Head of caudate nucleus (tissue), 42 donors: ENCODE measurements at regions not wholly inside any gene's neighbourhood (a gene's known extent, or its start where the extent isn't known, plus 50 kb on each side); places are given as distances from the start of the nearest gene placed in this dataset.
A peak's percentile ranks its signal among the peaks of the same experiment; 100 is the strongest.
"Not testable (repeated sequence)": the region's sequence is repeated elsewhere in the genome, so short reads cannot be mapped to it uniquely, and the experiment has no call there.

Experiments used
- DNase-seq, 42 donors: peaks; one replicate each; pipeline versions ENCODE4 v3.0.0 to v3.0.0-alpha.2; 2020 to 2021; ENCODE audit warnings: mixed read lengths in 7 of 42
- intact Hi-C: fragments of 100-400 bp; cut with DNase I; formaldehyde crosslinking; loops from one replicate; pipeline ENCODE4 v1.15.0; 2022

DNA sequence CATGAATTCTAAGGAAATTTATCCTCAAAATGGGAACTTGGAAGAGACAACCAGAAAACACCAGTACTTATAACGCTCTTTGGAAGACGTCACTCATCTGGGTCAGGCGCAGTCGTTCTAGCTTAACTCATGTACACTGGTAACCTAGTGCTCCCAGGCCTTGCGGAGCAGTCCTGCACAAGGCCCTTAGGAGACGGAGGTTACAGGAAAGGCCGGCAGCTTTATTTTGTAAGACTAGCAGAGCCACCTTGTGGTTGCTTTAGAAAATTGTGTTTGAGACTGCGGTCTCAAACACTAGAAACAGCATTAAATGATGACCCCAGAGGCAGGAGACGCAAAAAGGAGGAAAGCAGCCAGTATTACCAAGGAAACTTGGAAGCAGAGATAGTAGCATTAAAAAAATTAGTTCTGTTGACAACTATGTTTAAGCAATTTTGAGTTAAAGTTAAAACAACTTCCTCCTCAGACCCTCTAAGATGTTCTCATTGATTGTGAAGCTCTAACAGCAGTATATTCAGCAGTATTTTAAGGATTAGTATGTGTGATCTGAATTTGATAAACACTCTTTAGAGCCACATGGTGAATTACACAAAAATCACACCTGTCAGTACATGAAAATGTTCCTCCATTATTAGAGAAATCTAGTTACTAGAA, 141.9 kb upstream of the C2CD4B start:
- peak in 35 of 42 donors; percentile 11 to 76 (median 44) for DNase-seq
- intact Hi-C loops, result no loop called here

- intact Hi-C loops, result no loop called here
- peak in 3 of 42 donors; percentile 1 to 34 (median 18) for DNase-seq
Measured at GRCh38 chr15:62307551-62307950, 142.5 kb upstream of the C2CD4B start.

GRCh38 chr15:62316413-62317060, 151.5 kb upstream of the C2CD4B start:
- intact Hi-C loops, result no loop called here

GRCh38 chr15:62320259-62320658, 155.2 kb upstream of the C2CD4B start:
- intact Hi-C loops, result no loop called here
- DNase-seq, result no peak

More at GRCh38 chr15:62316413-62317060, 151.5 kb upstream of the C2CD4B start:
- no peak for DNase-seq

GRCh38 chr15:62323353-62323890, 158.3 kb upstream of the C2CD4B start:
- DNase-seq, result no peak
- intact Hi-C loops, result no loop called here

DNA sequence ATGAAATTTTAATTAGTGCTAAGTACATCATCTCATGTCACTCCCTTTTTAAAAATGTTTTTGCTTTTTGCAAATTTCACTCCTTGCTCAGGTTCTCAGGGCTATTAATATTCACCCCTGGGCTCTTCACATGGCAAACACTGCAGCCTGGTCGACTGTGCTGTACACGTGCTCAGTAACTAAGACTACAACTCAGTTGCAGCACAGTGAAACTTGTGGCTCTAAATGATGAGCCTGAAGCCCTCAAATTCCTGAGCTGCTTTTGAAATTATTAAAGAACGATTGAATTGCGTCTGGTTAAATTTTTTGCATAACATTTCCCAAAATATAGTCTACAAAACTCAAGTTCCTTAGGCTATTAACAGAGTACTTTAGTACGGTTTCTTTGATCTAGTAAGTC, 159.3 kb upstream of the C2CD4B start:
- no peak for DNase-seq
- intact Hi-C loops, result no loop called here

DNA sequence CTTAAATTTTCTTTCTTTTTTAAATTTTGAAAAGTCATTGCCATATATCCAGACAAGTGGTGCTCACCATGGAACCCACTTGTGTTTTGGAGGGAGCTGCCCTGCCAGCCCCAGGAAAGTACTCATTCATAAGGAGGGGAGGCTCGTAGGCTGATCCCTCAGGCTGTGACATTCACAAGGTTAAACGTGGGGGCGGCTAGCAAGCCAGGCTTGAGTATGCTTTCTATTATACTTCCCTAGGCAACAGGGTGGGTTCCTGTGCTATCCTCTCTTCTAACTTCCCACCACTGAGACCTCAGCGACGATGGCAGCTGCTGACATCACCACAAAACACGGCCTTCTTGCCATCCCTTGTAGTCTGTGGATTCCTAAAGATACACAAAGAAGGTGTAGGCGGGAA, 160.5 kb upstream of the C2CD4B start:
- peak in 9 of 42 donors; percentile 12 to 59 (median 20) for DNase-seq
- intact Hi-C loops, result no loop called here

GRCh38 chr15:62326460-62327011, 161.5 kb upstream of the C2CD4B start:
- no peak for DNase-seq
- intact Hi-C loops, result no loop called here

- intact Hi-C loops, result no loop called here
- no peak for DNase-seq
Measured at GRCh38 chr15:62327406-62327805, 162.3 kb upstream of the C2CD4B start.

DNA sequence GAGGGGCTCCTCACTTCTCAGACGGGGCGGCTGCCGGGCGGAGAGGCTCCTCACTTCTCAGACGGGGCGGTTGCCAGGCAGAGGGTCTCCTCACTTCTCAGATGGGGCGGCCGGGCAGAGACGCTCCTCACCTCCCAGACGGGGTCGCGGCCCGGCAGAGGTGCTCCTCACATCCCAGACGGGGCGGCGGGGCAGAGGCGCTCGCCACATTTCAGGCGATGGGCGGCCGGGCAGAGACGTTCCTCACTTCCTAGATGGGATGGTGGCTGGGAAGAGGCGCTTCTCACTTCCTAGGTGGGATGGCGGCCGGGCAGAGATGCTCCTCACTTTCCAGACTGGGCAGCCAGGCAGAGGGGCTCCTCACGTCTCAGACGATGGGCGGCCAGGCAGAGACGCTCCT, 167.4 kb upstream of the C2CD4B start:
- DNase-seq, intact Hi-C loops: not testable (repeated sequence)

DNA sequence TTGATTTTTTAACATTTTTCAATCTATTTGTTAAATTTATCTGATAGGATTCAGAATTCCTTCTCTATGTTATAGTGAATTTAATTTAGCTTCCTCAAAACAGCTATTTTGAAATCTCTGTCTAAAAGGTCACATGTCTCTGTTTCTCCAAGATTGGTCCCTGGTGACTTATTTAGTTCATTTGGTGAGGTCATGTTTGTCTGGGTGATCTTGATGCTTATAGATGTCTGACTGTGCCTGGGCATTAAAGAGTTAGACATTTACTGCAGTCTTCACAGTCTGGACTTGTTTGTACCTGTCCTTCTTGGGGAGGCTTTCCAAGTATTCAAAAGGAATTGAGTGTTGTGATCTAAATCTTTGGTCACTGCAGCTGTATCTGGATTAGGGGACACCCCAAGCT, 169.5 kb upstream of the C2CD4B start:
- intact Hi-C loops, result no loop called here
- no peak for DNase-seq

DNA sequence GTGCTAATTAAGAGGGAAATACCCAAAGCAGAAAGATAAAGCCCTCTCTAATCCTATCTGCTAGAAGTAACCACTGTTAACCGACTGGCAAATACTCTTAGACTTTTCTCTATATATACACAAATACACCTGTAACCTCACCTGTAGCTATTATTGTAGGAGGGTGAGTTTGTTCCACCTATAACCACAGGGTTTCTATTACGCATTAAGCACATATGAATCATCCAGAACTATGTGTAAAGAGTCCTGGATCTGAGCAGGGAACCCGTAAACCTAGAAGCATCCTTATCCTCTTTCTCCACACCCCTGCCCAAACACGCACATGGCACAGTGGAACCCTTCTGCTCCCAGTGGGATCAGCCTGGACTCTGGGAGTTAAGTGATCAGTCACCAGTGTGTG, 172.8 kb upstream of the C2CD4B start:
- intact Hi-C loops, result no loop called here
- DNase-seq, result no peak

DNA sequence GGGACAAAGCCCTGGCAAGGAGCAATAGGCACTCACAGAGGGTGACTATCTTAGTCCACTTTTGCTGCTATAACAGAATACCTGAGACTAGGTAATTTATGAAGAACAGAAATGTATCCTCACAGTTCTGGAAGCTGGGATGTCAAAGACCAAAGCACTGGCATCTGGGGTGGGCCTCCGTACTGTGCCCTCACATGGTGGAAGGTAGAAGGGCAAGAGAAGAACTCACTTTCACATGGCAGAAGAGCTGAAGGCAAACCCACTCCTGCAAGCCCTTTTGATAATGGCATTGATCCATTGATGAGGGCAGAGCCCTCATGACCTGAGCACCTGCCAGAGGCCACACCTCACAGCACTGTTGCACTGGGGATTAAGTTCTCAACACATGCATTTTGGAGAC, 173.4 kb upstream of the C2CD4B start:
- no peak for DNase-seq
- intact Hi-C loops, result no loop called here

- intact Hi-C loops, result no loop called here
- DNase-seq, result no peak
Measured at GRCh38 chr15:62342959-62343358, 177.9 kb upstream of the C2CD4B start.

- intact Hi-C loops, result no loop called here
- DNase-seq, result no peak
Measured at GRCh38 chr15:62343397-62343796, 178.3 kb upstream of the C2CD4B start.

- intact Hi-C loops, result no loop called here
- peak in 18 of 42 donors; percentile 6 to 52 (median 23) for DNase-seq
Measured at GRCh38 chr15:62344806-62345539, 179.9 kb upstream of the C2CD4B start.

DNA sequence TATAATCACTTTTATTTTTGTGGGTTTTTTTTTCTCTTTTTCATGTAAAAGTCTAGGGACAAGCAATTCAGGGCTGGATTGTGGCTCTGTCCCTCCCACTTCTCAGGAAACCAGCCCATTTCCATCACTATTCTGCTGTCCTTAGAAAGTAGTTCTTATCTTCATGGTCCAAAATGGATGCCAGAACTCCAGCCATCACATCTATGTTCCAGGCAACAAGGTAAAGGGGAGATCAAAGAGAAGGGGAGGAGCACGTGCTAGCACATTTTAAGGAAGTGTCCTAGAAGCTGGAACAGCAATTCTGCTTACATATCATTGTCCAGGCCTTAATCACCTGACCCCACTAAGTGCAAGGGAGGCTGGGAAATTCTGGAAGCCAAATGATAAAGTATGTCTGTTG, 181.1 kb upstream of the C2CD4B start:
- intact Hi-C loops, result no loop called here
- DNase-seq, result no peak

GRCh38 chr15:62348118-62348517, 183.0 kb upstream of the C2CD4B start:
- no peak for DNase-seq
- intact Hi-C loops, result no loop called here

- DNase-seq, result no peak
- intact Hi-C loops, result no loop called here
Measured at GRCh38 chr15:62348623-62349022, 183.5 kb upstream of the C2CD4B start.

DNA sequence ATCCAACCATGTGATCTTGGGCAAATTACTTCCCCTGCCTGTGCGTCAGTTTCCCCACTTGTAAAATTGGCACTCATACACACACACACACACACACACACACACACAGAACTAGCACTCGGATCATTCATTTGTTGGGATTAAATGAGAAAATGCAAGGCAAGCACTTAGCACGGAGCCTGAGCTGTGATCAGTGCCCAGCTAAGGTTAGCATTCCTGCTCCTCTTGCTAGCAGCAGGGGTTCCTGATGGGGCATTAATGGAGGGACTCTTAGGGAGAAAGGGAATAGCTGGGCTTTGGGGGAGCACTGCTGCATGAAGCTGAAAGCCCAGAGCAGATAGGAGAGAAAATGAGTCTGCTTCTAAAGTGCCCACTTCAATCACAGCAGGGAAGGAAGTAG, 187.7 kb upstream of the C2CD4B start:
- no peak for DNase-seq
- intact Hi-C loops, result no loop called here
